Suprapubic skin (tissue), 4 donors: ENCODE measurements at regions not wholly inside any gene's neighbourhood (a gene's known extent, or its start where the extent isn't known, plus 50 kb on each side); places are given as distances from the start of the nearest gene placed in this dataset.

Experiments used
- DNase-seq, 2 donors: peaks; one replicate each; pipeline ENCODE4 v3.0.0-alpha.2; 2019; ENCODE audit warnings: low spot score in 2 of 2
- H3K27ac ChIP-seq: fragments of 200-600 bp; sonication (generic); one replicate; pipeline ENCODE4 v1.5.1; 2019
- H3K27me3 ChIP-seq: fragments of 200-600 bp; sonication (generic); one replicate; pipeline ENCODE4 v1.5.1; 2019
- H3K36me3 ChIP-seq: fragments of 200-600 bp; sonication (generic); one replicate; pipeline ENCODE4 v1.5.1; 2019
- H3K4me1 ChIP-seq: fragments of 200-600 bp; sonication (generic); one replicate; pipeline ENCODE4 v1.5.1; 2019
- H3K4me3 ChIP-seq: fragments of 200-600 bp; sonication (generic); one replicate; pipeline ENCODE4 v1.5.1; 2019; ENCODE audit warnings: mild to moderate bottlenecking
- H3K9me3 ChIP-seq: fragments of 200-600 bp; sonication (generic); one replicate; pipeline ENCODE4 v1.5.1; 2019
- EP300 ChIP-seq: sonication (generic); formaldehyde crosslinking; IDR thresholded peaks from one replicate; pipeline ENCODE4 v1.6.1; 2017; ENCODE audit warnings: antibody characterized with exemption
- POLR2A ChIP-seq, 2 donors: fragments of 450-650 bp; IDR thresholded peaks; one replicate each; pipeline ENCODE4 v1.6.1; 2017; ENCODE audit warnings: antibody characterized with exemption in 2 of 2, mild to moderate bottlenecking in 2 of 2, moderate library complexity in 2 of 2
- POLR2AphosphoS5 ChIP-seq, 3 donors: sonication (generic); formaldehyde crosslinking; IDR thresholded peaks; one replicate each; pipeline ENCODE4 v1.6.1; 2017; ENCODE audit warnings: antibody characterized with exemption in 3 of 3
- WGBS: methylation state at CpG from one replicate; pipeline ENCODE4 v1.1.5; 2018; 5-methylcytosine and 5-hydroxymethylcytosine counted together
- TF ChIP-seq, protein P1 (sequence below), 2 donors: fragments of 200-600 bp in 1 of 2; fragments of 450-650 bp in 1 of 2; sonication (generic) in 1 of 2; IDR thresholded peaks; one replicate each; pipeline ENCODE4 v1.5.1; 2016 to 2019; ENCODE audit warnings: antibody characterized with exemption in 2 of 2, mild to moderate bottlenecking in 1 of 2, moderate library complexity in 1 of 2

DNA sequence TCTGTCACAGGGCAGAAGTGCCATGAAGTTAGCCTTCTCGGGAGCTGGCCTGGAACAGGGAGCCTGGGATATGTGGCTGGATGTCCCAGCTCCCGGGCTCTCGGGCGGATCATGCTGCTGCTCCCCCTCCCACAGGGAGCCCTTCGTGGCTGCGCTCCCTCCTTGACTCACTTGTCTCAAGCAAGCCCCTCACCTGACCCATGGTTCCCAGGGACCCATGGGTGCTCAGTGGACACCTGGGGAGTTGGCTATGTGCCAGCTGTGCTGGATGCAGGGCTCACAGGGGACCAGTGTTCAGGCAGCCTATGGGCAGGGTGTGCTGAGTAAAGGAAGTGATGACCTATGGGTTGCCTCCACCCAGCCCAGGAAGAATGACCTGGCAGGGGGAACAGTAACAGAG, 213.1 kb upstream of the SGCG start:
- H3K9me3 ChIP-seq = no peaks in the 10 kb centered on the region
- no peak overlapping the region for H3K4me3 ChIP-seq
- TF ChIP-seq POLR2A (IDR thresholded peaks at IDR 0.05) (no peak), POLR2AphosphoS5 (IDR thresholded peaks at IDR 0.05) (no peak)
- TF ChIP-seq, protein P1, sequence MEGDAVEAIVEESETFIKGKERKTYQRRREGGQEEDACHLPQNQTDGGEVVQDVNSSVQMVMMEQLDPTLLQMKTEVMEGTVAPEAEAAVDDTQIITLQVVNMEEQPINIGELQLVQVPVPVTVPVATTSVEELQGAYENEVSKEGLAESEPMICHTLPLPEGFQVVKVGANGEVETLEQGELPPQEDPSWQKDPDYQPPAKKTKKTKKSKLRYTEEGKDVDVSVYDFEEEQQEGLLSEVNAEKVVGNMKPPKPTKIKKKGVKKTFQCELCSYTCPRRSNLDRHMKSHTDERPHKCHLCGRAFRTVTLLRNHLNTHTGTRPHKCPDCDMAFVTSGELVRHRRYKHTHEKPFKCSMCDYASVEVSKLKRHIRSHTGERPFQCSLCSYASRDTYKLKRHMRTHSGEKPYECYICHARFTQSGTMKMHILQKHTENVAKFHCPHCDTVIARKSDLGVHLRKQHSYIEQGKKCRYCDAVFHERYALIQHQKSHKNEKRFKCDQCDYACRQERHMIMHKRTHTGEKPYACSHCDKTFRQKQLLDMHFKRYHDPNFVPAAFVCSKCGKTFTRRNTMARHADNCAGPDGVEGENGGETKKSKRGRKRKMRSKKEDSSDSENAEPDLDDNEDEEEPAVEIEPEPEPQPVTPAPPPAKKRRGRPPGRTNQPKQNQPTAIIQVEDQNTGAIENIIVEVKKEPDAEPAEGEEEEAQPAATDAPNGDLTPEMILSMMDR (IDR thresholded peaks at IDR 0.05) = no peak
- H3K27me3 ChIP-seq = no peaks in the 10 kb centered on the region
- H3K27ac ChIP-seq = no peak overlapping the region
- no CpG with 5 or more reads among the region's 6 CpGs for WGBS
- no peaks in the 10 kb centered on the region for H3K4me1 ChIP-seq
- H3K36me3 ChIP-seq = no peaks in the 10 kb centered on the region
- no peak for DNase-seq

DNA sequence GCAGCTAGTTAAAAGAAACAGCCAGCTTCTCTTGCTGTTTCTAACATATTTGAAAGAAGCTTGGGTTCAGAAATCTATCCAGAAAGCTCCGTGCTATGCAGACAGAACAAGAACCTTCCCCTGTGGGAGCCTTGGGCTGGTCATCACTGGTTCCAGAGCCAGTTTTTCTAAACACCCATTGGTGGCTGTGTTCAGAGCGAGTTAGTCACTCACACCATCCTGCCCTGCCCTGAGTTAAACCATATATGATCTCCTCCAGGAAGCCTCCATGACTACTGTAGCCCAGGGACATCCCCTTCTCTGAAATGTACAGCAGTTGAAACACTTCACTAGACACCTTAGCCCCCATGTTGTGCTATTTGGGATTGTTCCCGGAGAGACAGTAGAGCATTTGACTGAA, 200.8 kb upstream of the SGCG start:
- DNase-seq = no peak
- TF ChIP-seq POLR2AphosphoS5 (IDR thresholded peaks at IDR 0.05) (no peak), POLR2A (IDR thresholded peaks at IDR 0.05) (no peak), EP300 (no peak)
- TF ChIP-seq, protein P1 (IDR thresholded peaks at IDR 0.05) = no peak
- Histone ChIP-seq H3K36me3 (no peaks in the 10 kb centered on the region), H3K4me3 (no peak overlapping the region), H3K27ac (no peak overlapping the region), H3K9me3 (no peaks in the 10 kb centered on the region), H3K4me1 (no peaks in the 10 kb centered on the region), H3K27me3 (no peaks in the 10 kb centered on the region)
- 75% methylated on average over 3 of the region's 3 CpGs for WGBS

DNA sequence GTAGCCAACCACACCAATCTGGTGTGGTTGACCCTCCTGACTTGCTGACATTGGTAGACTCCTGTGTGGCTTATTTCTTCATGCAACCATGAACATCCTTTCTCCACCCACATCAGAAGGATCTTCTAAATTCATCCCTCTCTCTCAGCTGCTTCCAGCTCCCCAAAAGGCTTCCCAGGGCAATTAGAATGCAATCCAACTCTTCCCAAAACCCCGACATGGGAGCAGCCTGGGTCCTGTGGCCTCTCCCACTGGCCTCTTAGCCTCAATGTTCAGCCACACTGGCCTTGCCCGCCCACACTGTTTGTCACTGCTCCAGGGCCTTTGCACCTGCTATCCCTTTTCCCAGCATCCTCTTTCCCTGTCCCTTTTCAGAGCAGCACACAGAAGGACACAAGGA, 199.8 kb upstream of the SGCG start:
- no peak overlapping the region for H3K4me3 ChIP-seq
- no peak overlapping the region for H3K27ac ChIP-seq
- no peaks in the 10 kb centered on the region for H3K36me3 ChIP-seq
- 82% methylated on average over 2 of the region's 2 CpGs for WGBS
- TF ChIP-seq, protein P1 (IDR thresholded peaks at IDR 0.05) = no peak
- TF ChIP-seq EP300 (no peak), POLR2A (IDR thresholded peaks at IDR 0.05) (no peak), POLR2AphosphoS5 (IDR thresholded peaks at IDR 0.05) (no peak)
- no peak for DNase-seq
- no peaks in the 10 kb centered on the region for H3K27me3 ChIP-seq
- H3K4me1 ChIP-seq = no peaks in the 10 kb centered on the region
- no peaks in the 10 kb centered on the region for H3K9me3 ChIP-seq

DNA sequence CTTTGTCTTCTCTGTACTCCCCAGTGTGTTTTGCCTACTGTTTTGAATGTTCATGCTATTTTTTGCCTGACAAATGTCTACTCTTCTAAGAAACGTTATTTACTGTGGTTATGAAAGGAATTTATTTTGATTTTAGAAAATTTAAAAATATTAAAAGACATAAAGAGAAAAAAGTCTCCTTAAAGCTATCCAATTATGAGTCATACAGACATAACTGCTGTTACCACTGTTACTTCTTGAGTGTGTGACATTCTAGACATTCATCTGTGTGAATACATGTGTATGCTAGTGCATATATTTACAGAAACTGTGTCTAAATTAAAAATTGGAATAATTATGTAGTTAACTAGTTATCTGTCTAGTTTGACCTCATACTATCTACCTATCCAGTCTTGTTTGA, 187.6 kb upstream of the SGCG start:
- Histone ChIP-seq H3K4me3 (no peak overlapping the region), H3K9me3 (no peaks in the 10 kb centered on the region), H3K4me1 (no peaks in the 10 kb centered on the region), H3K27ac (no peak overlapping the region), H3K36me3 (no peaks in the 10 kb centered on the region), H3K27me3 (no peaks in the 10 kb centered on the region)
- TF ChIP-seq, protein P1 (IDR thresholded peaks at IDR 0.05) = no peak
- TF ChIP-seq POLR2AphosphoS5 (IDR thresholded peaks at IDR 0.05) (no peak), POLR2A (IDR thresholded peaks at IDR 0.05) (no peak), EP300 (no peak)
- 24% methylated on average over 1 of the region's 1 CpG for WGBS
- DNase-seq = no peak

DNA sequence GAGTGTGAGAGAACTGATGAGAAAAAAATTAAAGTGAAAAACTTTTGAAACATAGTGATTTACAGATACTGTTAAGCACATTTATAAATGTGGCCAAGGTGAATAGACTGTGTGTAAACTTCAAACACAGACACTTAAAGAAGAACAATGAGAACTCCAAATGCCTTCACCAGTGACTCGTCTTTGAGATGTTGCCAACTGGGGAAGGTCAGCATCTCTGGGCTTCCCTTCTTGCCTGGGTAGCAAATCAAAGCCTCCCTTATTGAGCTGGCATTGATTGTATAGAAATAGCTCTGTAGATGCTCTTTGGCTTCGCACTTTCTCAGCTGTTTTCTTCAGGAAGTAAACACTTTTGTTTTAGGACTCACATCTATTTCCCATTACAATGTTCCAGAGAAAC, 177.3 kb upstream of the SGCG start:
- Histone ChIP-seq H3K36me3 (no peaks in the 10 kb centered on the region), H3K27ac (no peak overlapping the region), H3K4me1 (no peaks in the 10 kb centered on the region), H3K4me3 (no peak overlapping the region), H3K27me3 (no peaks in the 10 kb centered on the region), H3K9me3 (peaks cover 6% of the 10 kb centered on the region)
- WGBS = 72% methylated on average over 2 of the region's 2 CpGs
- DNase-seq = no peak
- TF ChIP-seq EP300 = no peak

DNA sequence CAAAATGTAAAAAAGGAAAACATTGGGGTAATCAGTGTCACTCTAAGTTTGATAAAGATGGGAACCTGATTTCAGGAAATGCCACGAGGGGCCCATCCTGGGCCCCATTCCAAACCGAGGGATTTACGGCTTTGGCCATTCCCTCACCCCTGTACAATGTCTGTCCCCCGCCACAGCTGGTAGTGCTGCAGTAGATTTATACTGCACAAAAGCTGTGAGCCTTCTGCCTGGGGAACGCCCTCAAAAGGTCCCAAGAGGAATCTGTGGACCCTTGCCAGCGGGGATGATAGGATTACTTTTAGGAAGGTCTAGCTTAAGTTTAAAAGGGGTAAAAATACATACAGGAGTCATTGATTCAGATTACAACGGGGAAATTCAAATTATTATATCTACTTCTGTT, 173.4 kb upstream of the SGCG start:
- no peak for DNase-seq

More for the DNA sequence above, 173.4 kb upstream of the SGCG start:
- no peaks in the 10 kb centered on the region for H3K4me1 ChIP-seq
- peaks cover 4% of the 10 kb centered on the region for H3K9me3 ChIP-seq
- 16% methylated on average over 7 of the region's 7 CpGs for WGBS
- H3K4me3 ChIP-seq = no peak overlapping the region
- no peaks in the 10 kb centered on the region for H3K27me3 ChIP-seq
- TF ChIP-seq POLR2A (IDR thresholded peaks at IDR 0.05) (no peak), POLR2AphosphoS5 (IDR thresholded peaks at IDR 0.05) (no peak)
- no peak overlapping the region for H3K27ac ChIP-seq
- H3K36me3 ChIP-seq = no peaks in the 10 kb centered on the region
